Parathyroid adenoma (tissue), 2 donors: ENCODE measurements at regions not wholly inside any gene's neighbourhood (a gene's known extent, or its start where the extent isn't known, plus 50 kb on each side); places are given as distances from the start of the nearest gene placed in this dataset.

Source experiments
- H2AFZ ChIP-seq: fragments of 300-600 bp; sonication (generic); one replicate; pipeline ENCODE4 v1.7.0; 2017; ENCODE audit warnings: antibody characterized with exemption, mild to moderate bottlenecking
- H3K27ac ChIP-seq: fragments of 300-600 bp; sonication (generic); one replicate; pipeline ENCODE4 v1.7.0; 2017
- H3K27me3 ChIP-seq: fragments of 300-600 bp; sonication (generic); one replicate; pipeline ENCODE4 v1.7.0; 2017; ENCODE audit warnings: low read length; ENCODE audit not compliant: control insufficient read depth, insufficient read depth
- H3K36me3 ChIP-seq: fragments of 300-600 bp; sonication (generic); one replicate; pipeline ENCODE4 v1.7.0; 2017; ENCODE audit warnings: low read length; ENCODE audit not compliant: control insufficient read depth, insufficient read depth
- H3K4me1 ChIP-seq: fragments of 300-600 bp; sonication (generic); one replicate; pipeline ENCODE4 v1.7.0; 2017; ENCODE audit warnings: control low read depth
- H3K4me2 ChIP-seq: fragments of 300-600 bp; sonication (generic); one replicate; pipeline ENCODE4 v1.7.0; 2017; ENCODE audit warnings: low read length
- H3K4me3 ChIP-seq: fragments of 300-600 bp; sonication (generic); one replicate; pipeline ENCODE4 v1.7.0; 2017; ENCODE audit warnings: low read depth, low read length
- H3K79me2 ChIP-seq: fragments of 300-600 bp; sonication (generic); one replicate; pipeline ENCODE4 v1.7.0; 2017; ENCODE audit warnings: control low read depth
- H3K9ac ChIP-seq: fragments of 300-600 bp; sonication (generic); one replicate; pipeline ENCODE4 v1.7.0; 2017; ENCODE audit warnings: mild to moderate bottlenecking
- H3K9me3 ChIP-seq: fragments of 300-600 bp; sonication (generic); one replicate; pipeline ENCODE4 v1.7.0; 2017; ENCODE audit warnings: low read length; ENCODE audit not compliant: control insufficient read depth
- CTCF ChIP-seq: fragments of 300-600 bp; sonication (generic); IDR thresholded peaks from one replicate; pipeline ENCODE4 v1.7.0; 2017; ENCODE audit warnings: antibody characterized with exemption, mild to moderate bottlenecking
- donor health status: primary hyperparathyroidism.

- TF ChIP-seq CTCF: no peak
- H3K4me2 ChIP-seq: no peak overlapping the region
Observed at GRCh38 chr4:54378461-54378860, 149.4 kb downstream of the PDGFRA start.

DNA sequence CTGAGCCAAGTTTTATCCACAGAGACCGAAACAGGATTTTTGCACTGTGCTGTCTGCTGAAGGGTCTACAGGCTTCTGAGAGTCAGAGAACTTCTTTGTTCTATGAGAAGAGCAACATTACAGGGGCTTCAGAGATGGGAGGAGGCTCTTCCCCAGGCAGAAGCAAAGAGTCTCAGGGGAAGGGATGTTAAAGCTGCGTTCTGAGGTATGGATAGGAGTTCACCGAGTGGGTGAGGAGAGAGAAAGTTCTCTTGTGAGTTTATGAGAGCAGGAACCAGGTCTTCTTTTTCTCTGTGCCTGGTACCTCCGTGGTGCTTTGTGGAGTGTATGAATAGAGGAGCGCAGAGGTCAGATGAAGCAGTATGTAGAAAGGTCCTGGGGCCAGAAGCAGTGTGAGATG, 155.1 kb downstream of the PDGFRA start:
- Histone ChIP-seq H2AFZ (no peak overlapping the region), H3K4me2 (no peak overlapping the region), H3K79me2 (no peaks in the 10 kb centered on the region), H3K36me3 (no peaks in the 10 kb centered on the region), H3K4me1 (no peaks in the 10 kb centered on the region), H3K9ac (no peak overlapping the region), H3K27me3 (no peaks in the 10 kb centered on the region), H3K9me3 (no peaks in the 10 kb centered on the region), H3K27ac (no peak overlapping the region), H3K4me3 (no peak overlapping the region)
- no peak for TF ChIP-seq CTCF

More at GRCh38 chr4:54378461-54378860, 149.4 kb downstream of the PDGFRA start:
- Histone ChIP-seq H3K9ac (no peak overlapping the region), H3K36me3 (no peaks in the 10 kb centered on the region), H3K4me1 (no peaks in the 10 kb centered on the region), H3K9me3 (no peaks in the 10 kb centered on the region), H3K27ac (no peak overlapping the region), H3K4me3 (no peak overlapping the region), H3K79me2 (no peaks in the 10 kb centered on the region), H3K27me3 (no peaks in the 10 kb centered on the region), H2AFZ (no peak overlapping the region)

- Histone ChIP-seq H3K9ac (no peak overlapping the region), H3K4me3 (no peak overlapping the region), H3K9me3 (no peaks in the 10 kb centered on the region), H3K4me2 (no peak overlapping the region), H3K79me2 (no peaks in the 10 kb centered on the region), H3K4me1 (no peaks in the 10 kb centered on the region), H3K27me3 (no peaks in the 10 kb centered on the region), H2AFZ (peak overlapping the region; percentile 28), H3K36me3 (no peaks in the 10 kb centered on the region), H3K27ac (no peak overlapping the region)
- no peak for TF ChIP-seq CTCF
Observed at GRCh38 chr4:54384563-54384962, 155.5 kb downstream of the PDGFRA start.

GRCh38 chr4:54386042-54386669, 157.1 kb downstream of the PDGFRA start:
- no peaks in the 10 kb centered on the region for H3K27me3 ChIP-seq
- no peaks in the 10 kb centered on the region for H3K4me1 ChIP-seq
- no peak overlapping the region for H3K4me2 ChIP-seq
- H2AFZ ChIP-seq: no peak overlapping the region
- no peak for TF ChIP-seq CTCF
- H3K9me3 ChIP-seq: no peaks in the 10 kb centered on the region
- H3K9ac ChIP-seq: no peak overlapping the region
- H3K27ac ChIP-seq: no peak overlapping the region
- no peak overlapping the region for H3K4me3 ChIP-seq
- no peaks in the 10 kb centered on the region for H3K79me2 ChIP-seq
- no peaks in the 10 kb centered on the region for H3K36me3 ChIP-seq

DNA sequence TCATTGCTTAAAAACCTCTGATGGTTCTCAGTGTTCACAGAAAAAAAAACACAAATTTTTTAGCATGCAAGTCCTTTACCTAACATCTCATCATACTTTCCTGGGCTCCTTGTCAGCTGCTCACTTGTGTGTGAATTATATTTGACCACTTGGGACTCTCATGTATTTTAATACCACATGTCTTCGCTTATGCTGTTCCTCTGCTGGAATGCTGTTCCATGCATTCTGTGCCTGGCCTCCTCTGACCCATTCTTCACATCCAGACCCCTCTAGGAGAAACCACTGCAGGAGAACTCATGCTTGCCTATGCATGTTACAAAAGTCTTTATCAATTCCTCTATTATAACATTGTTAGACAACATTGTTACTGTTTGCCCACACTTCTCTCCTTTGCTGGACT, 157.6 kb downstream of the PDGFRA start:
- Histone ChIP-seq H3K9ac (no peak overlapping the region), H3K4me2 (no peak overlapping the region), H3K27me3 (no peaks in the 10 kb centered on the region), H3K27ac (no peak overlapping the region), H2AFZ (no peak overlapping the region), H3K4me3 (no peak overlapping the region), H3K79me2 (no peaks in the 10 kb centered on the region), H3K4me1 (no peaks in the 10 kb centered on the region), H3K36me3 (no peaks in the 10 kb centered on the region), H3K9me3 (no peaks in the 10 kb centered on the region)
- TF ChIP-seq CTCF: no peak
